ENCODE measurements at regions not wholly inside any gene's neighbourhood (a gene's known extent, or its start where the extent isn't known, plus 50 kb on each side); places are given as distances from the start of the nearest gene placed in this dataset.

GRCh38 chr7:121448429-121448828, 52.3 kb upstream of the FAM3C start:
- TF ChIP-seq CTCF (IDR thresholded peaks at IDR 0.05) (no peak), POLR2A (IDR thresholded peaks at IDR 0.05) (no peak), POLR2AphosphoS5 (IDR thresholded peaks at IDR 0.05) (no peak)

Data from breast epithelium (tissue), 3 donors.